HEK293 (cell line): ENCODE measurements at regions not wholly inside any gene's neighbourhood (a gene's known extent, or its start where the extent isn't known, plus 50 kb on each side); places are given as distances from the start of the nearest gene placed in this dataset.

Experiments
- CTCF ChIA-PET: fragments of 350-600 bp; formaldehyde crosslinking; extraction: SDS; loops from one replicate; lab custom pipeline; 2021; ENCODE audit warnings: antibody characterized with exemption; lab: Yijun Ruan, JAX
- POLR2A ChIA-PET: fragments of 300-600 bp; formaldehyde crosslinking; extraction: SDS; loops from one replicate; lab custom pipeline; 2020; ENCODE audit warnings: antibody characterized with exemption, inconsistent platforms; lab: Yijun Ruan, JAX
- H3K27ac ChIP-seq: fragments of 200-500 bp; sonication (Bioruptor generic); 2 replicates; pipeline ENCODE4 v1.5.1; 2014; ENCODE audit warnings: low read depth, low read length, control low read depth, inconsistent platforms; ENCODE audit errors: extremely low read depth
- H3K36me3 ChIP-seq, 2 experiments: fragments of 200-500 bp in 1 of 2; sonication (Bioruptor generic) in 1 of 2; 1 replicate in 1 of 2; 2 replicates in 1 of 2; pipeline ENCODE4 v1.5.1; 2014 to 2017; ENCODE audit warnings: inconsistent platforms in 2 of 2, low read length in 2 of 2; ENCODE audit not compliant: control insufficient read depth in 2 of 2, insufficient read depth in 1 of 2
- H3K4me1 ChIP-seq: fragments of 200-500 bp; sonication (Bioruptor generic); 2 replicates; pipeline ENCODE4 v1.5.1; 2014; ENCODE audit warnings: mild to moderate bottlenecking, low read length, inconsistent platforms; ENCODE audit not compliant: control insufficient read depth, insufficient read depth
- H3K4me3 ChIP-seq: 2 replicates; pipeline ENCODE4 v1.5.1; 2011; ENCODE audit warnings: low read depth, mild to moderate bottlenecking, control low read depth, low read length, moderate library complexity
- H3K9me3 ChIP-seq: fragments of 200-500 bp; sonication (Bioruptor generic); 2 replicates; pipeline ENCODE4 v1.5.1; 2014; ENCODE audit warnings: low read depth, low read length, inconsistent platforms; ENCODE audit not compliant: control insufficient read depth, insufficient read depth
- EGR2 ChIP-seq: fragments of 450-650 bp; formaldehyde crosslinking; IDR thresholded peaks from 2 replicates; pipeline ENCODE4 v1.5.1; 2016; ENCODE audit warnings: low read depth, missing biosample characterization, missing genetic modification characterization
- KLF16 ChIP-seq: fragments of 450-650 bp; formaldehyde crosslinking; IDR thresholded peaks from 2 replicates; pipeline ENCODE4 v1.5.1; 2017; ENCODE audit warnings: missing biosample characterization, missing genetic modification characterization
- OVOL3 ChIP-seq: fragments of 450-650 bp; formaldehyde crosslinking; IDR thresholded peaks from 2 replicates; pipeline ENCODE4 v1.5.1; 2016; ENCODE audit warnings: missing biosample characterization, missing genetic modification characterization
- SCRT2 ChIP-seq: fragments of 450-650 bp; formaldehyde crosslinking; IDR thresholded peaks from 2 replicates; pipeline ENCODE4 v1.5.1; 2016; ENCODE audit warnings: missing biosample characterization, missing genetic modification characterization
- WT1 ChIP-seq: fragments of 450-650 bp; formaldehyde crosslinking; IDR thresholded peaks from 2 replicates; pipeline ENCODE4 v1.5.1; 2016; ENCODE audit warnings: missing biosample characterization, missing genetic modification characterization
- ZFHX2 ChIP-seq: fragments of 450-650 bp; formaldehyde crosslinking; conservative IDR thresholded peaks from 2 replicates; pipeline ENCODE4 v1.5.1; 2016; ENCODE audit warnings: missing biosample characterization, missing genetic modification characterization
- ZNF274 ChIP-seq, 2 experiments: fragments of 200-500 bp in 1 of 2; fragments of 450-650 bp in 1 of 2; sonication (Bioruptor generic) in 1 of 2; formaldehyde crosslinking in 1 of 2; IDR thresholded peaks; 2 replicates each; pipeline versions ENCODE4 v1.5.1 to v1.6.1; 2014 to 2016; ENCODE audit warnings: borderline replicate concordance in 1 of 2, inconsistent platforms in 1 of 2, low read length in 1 of 2, missing biosample characterization in 1 of 2, missing genetic modification characterization in 1 of 2
- ZNF37A ChIP-seq: fragments of 450-650 bp; IDR thresholded peaks from 2 replicates; pipeline ENCODE4 v1.5.1; 2018; ENCODE audit warnings: missing biosample characterization, missing genetic modification characterization
- ZNF501 ChIP-seq: fragments of 450-650 bp; formaldehyde crosslinking; IDR thresholded peaks from 2 replicates; pipeline ENCODE4 v1.5.1; 2016; ENCODE audit warnings: missing biosample characterization, missing genetic modification characterization
- ZNF596 ChIP-seq: fragments of 450-650 bp; IDR thresholded peaks from 2 replicates; pipeline ENCODE4 v1.5.0; 2018; ENCODE audit warnings: missing biosample characterization, mild to moderate bottlenecking, missing genetic modification characterization, moderate library complexity
- ZNF600 ChIP-seq: fragments of 450-650 bp; formaldehyde crosslinking; IDR thresholded peaks from 2 replicates; pipeline ENCODE4 v1.5.1; 2016; ENCODE audit warnings: missing biosample characterization, missing genetic modification characterization
- ZNF776 ChIP-seq: fragments of 450-650 bp; formaldehyde crosslinking; IDR thresholded peaks from 2 replicates; pipeline ENCODE4 v1.5.0; 2017; ENCODE audit warnings: missing biosample characterization, missing genetic modification characterization, borderline replicate concordance
- ZNF777 ChIP-seq: fragments of 450-650 bp; formaldehyde crosslinking; IDR thresholded peaks from 2 replicates; pipeline ENCODE4 v1.5.1; 2017; ENCODE audit warnings: missing biosample characterization, missing genetic modification characterization, borderline replicate concordance
- TF ChIP-seq, protein P1 (sequence below): fragments of 450-650 bp; formaldehyde crosslinking; IDR thresholded peaks from 2 replicates; pipeline ENCODE4 v1.5.1; 2017; ENCODE audit warnings: missing biosample characterization, missing genetic modification characterization
- TF ChIP-seq, protein P2 (sequence below): fragments of 450-650 bp; formaldehyde crosslinking; IDR thresholded peaks from 2 replicates; pipeline ENCODE4 v1.5.1; 2016; ENCODE audit warnings: missing biosample characterization, missing genetic modification characterization
- TF ChIP-seq, protein P3 (sequence below): fragments of 450-650 bp; formaldehyde crosslinking; IDR thresholded peaks from 2 replicates; pipeline ENCODE4 v1.5.0; 2017; ENCODE audit warnings: missing biosample characterization, missing genetic modification characterization, borderline replicate concordance
- TF ChIP-seq, protein P4 (sequence below): fragments of 450-650 bp; formaldehyde crosslinking; IDR thresholded peaks from 2 replicates; pipeline ENCODE4 v1.5.1; 2016; ENCODE audit warnings: missing biosample characterization, missing genetic modification characterization
- TF ChIP-seq, protein P5 (sequence below): fragments of 450-650 bp; IDR thresholded peaks from 2 replicates; pipeline ENCODE4 v1.5.1; 2018; ENCODE audit warnings: missing biosample characterization, mild to moderate bottlenecking, missing genetic modification characterization
- TF ChIP-seq, protein P6 (sequence below): fragments of 450-650 bp; formaldehyde crosslinking; IDR thresholded peaks from 2 replicates; pipeline ENCODE4 v1.5.1; 2016; ENCODE audit warnings: missing biosample characterization, missing genetic modification characterization
- TF ChIP-seq, protein P7 (sequence below): fragments of 450-650 bp; formaldehyde crosslinking; IDR thresholded peaks from 2 replicates; pipeline ENCODE4 v1.5.1; 2016; ENCODE audit warnings: missing biosample characterization, missing genetic modification characterization

DNA sequence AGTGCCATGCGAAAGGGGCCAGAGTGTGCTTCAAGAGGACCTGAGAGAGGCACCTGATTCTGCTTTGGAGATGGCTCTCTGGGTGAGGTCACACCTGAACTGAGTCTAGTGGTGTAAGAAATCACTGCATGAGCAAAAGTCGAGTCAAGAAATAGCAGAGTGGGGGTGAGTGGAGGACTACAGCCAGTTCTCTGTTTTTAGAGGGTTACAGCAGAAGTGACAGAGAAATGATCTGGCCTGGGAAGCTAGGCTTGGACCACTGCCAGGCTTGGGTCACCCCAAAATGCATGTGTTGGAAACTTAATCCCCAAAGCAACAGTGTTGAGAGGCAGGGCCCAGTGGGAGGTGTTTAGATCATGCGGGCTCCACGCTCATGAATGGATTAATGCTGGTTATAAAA, 312.0 kb downstream of the CBLN1 start (continued):
- TF ChIP-seq ZNF37A (tag by site-specific recombination) (no peak), ZNF596 (tag by site-specific recombination) (no peak), ZNF274 (IDR thresholded peaks at IDR 0.05; ENCODE audit: low read length) (no peak), ZNF274 (tag by site-specific recombination; IDR thresholded peaks at IDR 0.05; ENCODE audit: borderline replicate concordance) (no peak), SCRT2 (tag by site-specific recombination) (no peak), ZNF777 (tag by site-specific recombination) (no peak), ZNF600 (tag by site-specific recombination) (no peak), ZNF501 (tag by site-specific recombination) (no peak), KLF16 (tag by site-specific recombination) (no peak)
- TF ChIP-seq, protein P1, sequence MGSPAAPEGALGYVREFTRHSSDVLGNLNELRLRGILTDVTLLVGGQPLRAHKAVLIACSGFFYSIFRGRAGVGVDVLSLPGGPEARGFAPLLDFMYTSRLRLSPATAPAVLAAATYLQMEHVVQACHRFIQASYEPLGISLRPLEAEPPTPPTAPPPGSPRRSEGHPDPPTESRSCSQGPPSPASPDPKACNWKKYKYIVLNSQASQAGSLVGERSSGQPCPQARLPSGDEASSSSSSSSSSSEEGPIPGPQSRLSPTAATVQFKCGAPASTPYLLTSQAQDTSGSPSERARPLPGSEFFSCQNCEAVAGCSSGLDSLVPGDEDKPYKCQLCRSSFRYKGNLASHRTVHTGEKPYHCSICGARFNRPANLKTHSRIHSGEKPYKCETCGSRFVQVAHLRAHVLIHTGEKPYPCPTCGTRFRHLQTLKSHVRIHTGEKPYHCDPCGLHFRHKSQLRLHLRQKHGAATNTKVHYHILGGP (tag by site-specific recombination): no peak
- TF ChIP-seq, protein P2, sequence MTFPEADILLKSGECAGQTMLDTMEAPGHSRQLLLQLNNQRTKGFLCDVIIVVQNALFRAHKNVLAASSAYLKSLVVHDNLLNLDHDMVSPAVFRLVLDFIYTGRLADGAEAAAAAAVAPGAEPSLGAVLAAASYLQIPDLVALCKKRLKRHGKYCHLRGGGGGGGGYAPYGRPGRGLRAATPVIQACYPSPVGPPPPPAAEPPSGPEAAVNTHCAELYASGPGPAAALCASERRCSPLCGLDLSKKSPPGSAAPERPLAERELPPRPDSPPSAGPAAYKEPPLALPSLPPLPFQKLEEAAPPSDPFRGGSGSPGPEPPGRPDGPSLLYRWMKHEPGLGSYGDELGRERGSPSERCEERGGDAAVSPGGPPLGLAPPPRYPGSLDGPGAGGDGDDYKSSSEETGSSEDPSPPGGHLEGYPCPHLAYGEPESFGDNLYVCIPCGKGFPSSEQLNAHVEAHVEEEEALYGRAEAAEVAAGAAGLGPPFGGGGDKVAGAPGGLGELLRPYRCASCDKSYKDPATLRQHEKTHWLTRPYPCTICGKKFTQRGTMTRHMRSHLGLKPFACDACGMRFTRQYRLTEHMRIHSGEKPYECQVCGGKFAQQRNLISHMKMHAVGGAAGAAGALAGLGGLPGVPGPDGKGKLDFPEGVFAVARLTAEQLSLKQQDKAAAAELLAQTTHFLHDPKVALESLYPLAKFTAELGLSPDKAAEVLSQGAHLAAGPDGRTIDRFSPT (tag by site-specific recombination): no peak
- TF ChIP-seq, protein P3, sequence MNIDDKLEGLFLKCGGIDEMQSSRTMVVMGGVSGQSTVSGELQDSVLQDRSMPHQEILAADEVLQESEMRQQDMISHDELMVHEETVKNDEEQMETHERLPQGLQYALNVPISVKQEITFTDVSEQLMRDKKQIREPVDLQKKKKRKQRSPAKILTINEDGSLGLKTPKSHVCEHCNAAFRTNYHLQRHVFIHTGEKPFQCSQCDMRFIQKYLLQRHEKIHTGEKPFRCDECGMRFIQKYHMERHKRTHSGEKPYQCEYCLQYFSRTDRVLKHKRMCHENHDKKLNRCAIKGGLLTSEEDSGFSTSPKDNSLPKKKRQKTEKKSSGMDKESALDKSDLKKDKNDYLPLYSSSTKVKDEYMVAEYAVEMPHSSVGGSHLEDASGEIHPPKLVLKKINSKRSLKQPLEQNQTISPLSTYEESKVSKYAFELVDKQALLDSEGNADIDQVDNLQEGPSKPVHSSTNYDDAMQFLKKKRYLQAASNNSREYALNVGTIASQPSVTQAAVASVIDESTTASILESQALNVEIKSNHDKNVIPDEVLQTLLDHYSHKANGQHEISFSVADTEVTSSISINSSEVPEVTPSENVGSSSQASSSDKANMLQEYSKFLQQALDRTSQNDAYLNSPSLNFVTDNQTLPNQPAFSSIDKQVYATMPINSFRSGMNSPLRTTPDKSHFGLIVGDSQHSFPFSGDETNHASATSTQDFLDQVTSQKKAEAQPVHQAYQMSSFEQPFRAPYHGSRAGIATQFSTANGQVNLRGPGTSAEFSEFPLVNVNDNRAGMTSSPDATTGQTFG (tag by site-specific recombination): no peak
- TF ChIP-seq, protein P4, sequence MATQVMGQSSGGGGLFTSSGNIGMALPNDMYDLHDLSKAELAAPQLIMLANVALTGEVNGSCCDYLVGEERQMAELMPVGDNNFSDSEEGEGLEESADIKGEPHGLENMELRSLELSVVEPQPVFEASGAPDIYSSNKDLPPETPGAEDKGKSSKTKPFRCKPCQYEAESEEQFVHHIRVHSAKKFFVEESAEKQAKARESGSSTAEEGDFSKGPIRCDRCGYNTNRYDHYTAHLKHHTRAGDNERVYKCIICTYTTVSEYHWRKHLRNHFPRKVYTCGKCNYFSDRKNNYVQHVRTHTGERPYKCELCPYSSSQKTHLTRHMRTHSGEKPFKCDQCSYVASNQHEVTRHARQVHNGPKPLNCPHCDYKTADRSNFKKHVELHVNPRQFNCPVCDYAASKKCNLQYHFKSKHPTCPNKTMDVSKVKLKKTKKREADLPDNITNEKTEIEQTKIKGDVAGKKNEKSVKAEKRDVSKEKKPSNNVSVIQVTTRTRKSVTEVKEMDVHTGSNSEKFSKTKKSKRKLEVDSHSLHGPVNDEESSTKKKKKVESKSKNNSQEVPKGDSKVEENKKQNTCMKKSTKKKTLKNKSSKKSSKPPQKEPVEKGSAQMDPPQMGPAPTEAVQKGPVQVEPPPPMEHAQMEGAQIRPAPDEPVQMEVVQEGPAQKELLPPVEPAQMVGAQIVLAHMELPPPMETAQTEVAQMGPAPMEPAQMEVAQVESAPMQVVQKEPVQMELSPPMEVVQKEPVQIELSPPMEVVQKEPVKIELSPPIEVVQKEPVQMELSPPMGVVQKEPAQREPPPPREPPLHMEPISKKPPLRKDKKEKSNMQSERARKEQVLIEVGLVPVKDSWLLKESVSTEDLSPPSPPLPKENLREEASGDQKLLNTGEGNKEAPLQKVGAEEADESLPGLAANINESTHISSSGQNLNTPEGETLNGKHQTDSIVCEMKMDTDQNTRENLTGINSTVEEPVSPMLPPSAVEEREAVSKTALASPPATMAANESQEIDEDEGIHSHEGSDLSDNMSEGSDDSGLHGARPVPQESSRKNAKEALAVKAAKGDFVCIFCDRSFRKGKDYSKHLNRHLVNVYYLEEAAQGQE (tag by site-specific recombination): no peak
- TF ChIP-seq, protein P5, sequence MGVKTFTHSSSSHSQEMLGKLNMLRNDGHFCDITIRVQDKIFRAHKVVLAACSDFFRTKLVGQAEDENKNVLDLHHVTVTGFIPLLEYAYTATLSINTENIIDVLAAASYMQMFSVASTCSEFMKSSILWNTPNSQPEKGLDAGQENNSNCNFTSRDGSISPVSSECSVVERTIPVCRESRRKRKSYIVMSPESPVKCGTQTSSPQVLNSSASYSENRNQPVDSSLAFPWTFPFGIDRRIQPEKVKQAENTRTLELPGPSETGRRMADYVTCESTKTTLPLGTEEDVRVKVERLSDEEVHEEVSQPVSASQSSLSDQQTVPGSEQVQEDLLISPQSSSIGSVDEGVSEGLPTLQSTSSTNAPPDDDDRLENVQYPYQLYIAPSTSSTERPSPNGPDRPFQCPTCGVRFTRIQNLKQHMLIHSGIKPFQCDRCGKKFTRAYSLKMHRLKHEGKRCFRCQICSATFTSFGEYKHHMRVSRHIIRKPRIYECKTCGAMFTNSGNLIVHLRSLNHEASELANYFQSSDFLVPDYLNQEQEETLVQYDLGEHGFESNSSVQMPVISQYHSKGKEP (tag by site-specific recombination): no peak

DNA sequence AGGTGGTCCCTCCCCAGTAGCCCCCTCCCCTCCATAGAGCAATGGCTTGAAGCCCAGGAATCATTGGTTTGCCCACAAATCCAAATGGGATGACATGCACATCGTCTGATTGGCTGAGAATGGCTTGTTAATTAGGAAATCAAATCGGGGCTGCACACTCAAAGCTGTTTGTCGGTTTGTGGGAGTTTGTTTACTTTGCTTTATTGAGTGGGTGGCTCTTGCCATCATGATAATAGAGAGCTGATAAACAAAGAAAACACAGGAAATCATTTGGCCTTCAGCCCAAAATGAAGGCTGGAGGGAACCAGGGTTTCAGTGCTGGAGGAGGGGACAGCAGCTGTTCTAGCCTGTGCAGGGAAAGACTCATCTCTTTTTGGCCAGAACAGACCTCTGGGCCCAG, 316.3 kb downstream of the CBLN1 start:
- no peak overlapping the region for H3K27ac ChIP-seq
- POLR2A ChIA-PET: no interaction called here
- H3K36me3 ChIP-seq: no peaks in the 10 kb centered on the region
- H3K9me3 ChIP-seq: no peaks in the 10 kb centered on the region
- H3K4me1 ChIP-seq: peaks cover 12% of the 10 kb centered on the region
- no peak overlapping the region for H3K4me3 ChIP-seq
- CTCF ChIA-PET: no interaction called here
- TF ChIP-seq WT1: peak; percentile 77
- peak; percentile 50 for TF ChIP-seq EGR2 (tag by site-specific recombination)
- TF ChIP-seq ZNF776 (tag by site-specific recombination): no peak
- no peak for TF ChIP-seq OVOL3 (tag by site-specific recombination)
- peak; percentile 66 for TF ChIP-seq ZFHX2
- TF ChIP-seq, protein P6, sequence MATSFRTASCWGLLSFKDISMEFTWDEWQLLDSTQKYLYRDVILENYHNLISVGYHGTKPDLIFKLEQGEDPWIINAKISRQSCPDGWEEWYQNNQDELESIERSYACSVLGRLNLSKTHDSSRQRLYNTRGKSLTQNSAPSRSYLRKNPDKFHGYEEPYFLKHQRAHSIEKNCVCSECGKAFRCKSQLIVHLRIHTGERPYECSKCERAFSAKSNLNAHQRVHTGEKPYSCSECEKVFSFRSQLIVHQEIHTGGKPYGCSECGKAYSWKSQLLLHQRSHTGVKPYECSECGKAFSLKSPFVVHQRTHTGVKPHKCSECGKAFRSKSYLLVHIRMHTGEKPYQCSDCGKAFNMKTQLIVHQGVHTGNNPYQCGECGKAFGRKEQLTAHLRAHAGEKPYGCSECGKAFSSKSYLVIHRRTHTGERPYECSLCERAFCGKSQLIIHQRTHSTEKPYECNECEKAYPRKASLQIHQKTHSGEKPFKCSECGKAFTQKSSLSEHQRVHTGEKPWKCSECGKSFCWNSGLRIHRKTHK (tag by site-specific recombination): no peak
- TF ChIP-seq, protein P7, sequence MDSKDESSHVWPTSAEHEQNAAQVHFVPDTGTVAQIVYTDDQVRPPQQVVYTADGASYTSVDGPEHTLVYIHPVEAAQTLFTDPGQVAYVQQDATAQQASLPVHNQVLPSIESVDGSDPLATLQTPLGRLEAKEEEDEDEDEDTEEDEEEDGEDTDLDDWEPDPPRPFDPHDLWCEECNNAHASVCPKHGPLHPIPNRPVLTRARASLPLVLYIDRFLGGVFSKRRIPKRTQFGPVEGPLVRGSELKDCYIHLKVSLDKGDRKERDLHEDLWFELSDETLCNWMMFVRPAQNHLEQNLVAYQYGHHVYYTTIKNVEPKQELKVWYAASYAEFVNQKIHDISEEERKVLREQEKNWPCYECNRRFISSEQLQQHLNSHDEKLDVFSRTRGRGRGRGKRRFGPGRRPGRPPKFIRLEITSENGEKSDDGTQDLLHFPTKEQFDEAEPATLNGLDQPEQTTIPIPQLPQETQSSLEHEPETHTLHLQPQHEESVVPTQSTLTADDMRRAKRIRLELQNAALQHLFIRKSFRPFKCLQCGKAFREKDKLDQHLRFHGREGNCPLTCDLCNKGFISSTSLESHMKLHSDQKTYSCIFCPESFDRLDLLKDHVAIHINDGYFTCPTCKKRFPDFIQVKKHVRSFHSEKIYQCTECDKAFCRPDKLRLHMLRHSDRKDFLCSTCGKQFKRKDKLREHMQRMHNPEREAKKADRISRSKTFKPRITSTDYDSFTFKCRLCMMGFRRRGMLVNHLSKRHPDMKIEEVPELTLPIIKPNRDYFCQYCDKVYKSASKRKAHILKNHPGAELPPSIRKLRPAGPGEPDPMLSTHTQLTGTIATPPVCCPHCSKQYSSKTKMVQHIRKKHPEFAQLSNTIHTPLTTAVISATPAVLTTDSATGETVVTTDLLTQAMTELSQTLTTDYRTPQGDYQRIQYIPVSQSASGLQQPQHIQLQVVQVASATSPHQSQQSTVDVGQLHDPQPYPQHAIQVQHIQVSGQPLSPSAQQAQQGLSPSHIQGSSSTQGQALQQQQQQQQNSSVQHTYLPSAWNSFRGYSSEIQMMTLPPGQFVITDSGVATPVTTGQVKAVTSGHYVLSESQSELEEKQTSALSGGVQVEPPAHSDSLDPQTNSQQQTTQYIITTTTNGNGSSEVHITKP: peak; percentile 33; the same call in 1 of the 2 replicates
